Adrenal gland (tissue), 5 donors: ENCODE measurements at regions not wholly inside any gene's neighbourhood (a gene's known extent, or its start where the extent isn't known, plus 50 kb on each side); places are given as distances from the start of the nearest gene placed in this dataset.

Source experiments
- POLR2A ChIP-seq, 2 donors: fragments of 450-650 bp; IDR thresholded peaks; one replicate each; pipeline ENCODE4 v1.6.1; 2017; ENCODE audit warnings: antibody characterized with exemption in 2 of 2, mild to moderate bottlenecking in 2 of 2, moderate library complexity in 1 of 2
- TF ChIP-seq, protein P1 (sequence below), 6 experiments: fragments of 450-650 bp in 4 of 6; fragments of 200-600 bp in 2 of 6; sonication (generic) in 1 of 6; IDR thresholded peaks; 1 replicate in 5 of 6; 2 replicates in 1 of 6; pipeline versions ENCODE4 v1.5.1 to v1.8.0; 2016 to 2021; ENCODE audit warnings: antibody characterized with exemption in 6 of 6, mild to moderate bottlenecking in 2 of 6, moderate library complexity in 1 of 6
- donor health status: DM: no; HTN: no; CAD: no.

DNA sequence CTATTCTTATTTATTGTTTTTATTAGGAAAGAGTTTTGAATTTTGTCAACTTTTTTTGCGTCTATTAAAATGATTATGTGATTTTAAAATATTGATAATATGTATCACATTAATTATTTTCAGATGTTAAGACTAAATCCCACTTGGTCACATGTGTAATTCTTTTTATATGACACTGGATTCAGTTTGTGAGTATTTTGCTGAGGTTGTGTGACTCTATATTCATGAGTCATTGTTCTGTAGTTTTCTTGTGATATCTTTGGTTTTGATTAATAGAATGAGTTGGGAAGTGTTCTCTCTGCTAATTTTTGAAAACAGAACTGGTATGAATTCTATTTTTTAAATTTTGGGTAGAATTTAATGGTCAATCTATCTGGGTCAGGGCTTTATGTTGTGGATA is 317.9 kb downstream of the ETS1 start:
- TF ChIP-seq, protein P1, sequence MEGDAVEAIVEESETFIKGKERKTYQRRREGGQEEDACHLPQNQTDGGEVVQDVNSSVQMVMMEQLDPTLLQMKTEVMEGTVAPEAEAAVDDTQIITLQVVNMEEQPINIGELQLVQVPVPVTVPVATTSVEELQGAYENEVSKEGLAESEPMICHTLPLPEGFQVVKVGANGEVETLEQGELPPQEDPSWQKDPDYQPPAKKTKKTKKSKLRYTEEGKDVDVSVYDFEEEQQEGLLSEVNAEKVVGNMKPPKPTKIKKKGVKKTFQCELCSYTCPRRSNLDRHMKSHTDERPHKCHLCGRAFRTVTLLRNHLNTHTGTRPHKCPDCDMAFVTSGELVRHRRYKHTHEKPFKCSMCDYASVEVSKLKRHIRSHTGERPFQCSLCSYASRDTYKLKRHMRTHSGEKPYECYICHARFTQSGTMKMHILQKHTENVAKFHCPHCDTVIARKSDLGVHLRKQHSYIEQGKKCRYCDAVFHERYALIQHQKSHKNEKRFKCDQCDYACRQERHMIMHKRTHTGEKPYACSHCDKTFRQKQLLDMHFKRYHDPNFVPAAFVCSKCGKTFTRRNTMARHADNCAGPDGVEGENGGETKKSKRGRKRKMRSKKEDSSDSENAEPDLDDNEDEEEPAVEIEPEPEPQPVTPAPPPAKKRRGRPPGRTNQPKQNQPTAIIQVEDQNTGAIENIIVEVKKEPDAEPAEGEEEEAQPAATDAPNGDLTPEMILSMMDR (IDR thresholded peaks at IDR 0.05), result no peak
- TF ChIP-seq POLR2A (IDR thresholded peaks at IDR 0.05), result no peak
